Mammary epithelial cell (primary cell): ENCODE measurements at regions not wholly inside any gene's neighbourhood (a gene's known extent, or its start where the extent isn't known, plus 50 kb on each side); places are given as distances from the start of the nearest gene placed in this dataset.

Experiments used
- EZH2 ChIP-seq: IDR thresholded peaks from 2 replicates; pipeline ENCODE4 v1.6.1; 2012; ENCODE audit warnings: low read length, inconsistent platforms, borderline replicate concordance
- TF ChIP-seq, protein P1 (sequence below), 2 donors: IDR thresholded peaks in 1 of 2; conservative IDR thresholded peaks in 1 of 2; 2 replicates each; pipeline ENCODE4 v1.5.1; 2011 to 2012; ENCODE audit warnings: inconsistent platforms in 2 of 2, low read length in 2 of 2, mild to moderate bottlenecking in 2 of 2, control low read depth in 1 of 2, low read depth in 1 of 2; ENCODE audit not compliant: insufficient read depth in 1 of 2; ENCODE audit errors: extremely low read depth in 1 of 2

DNA sequence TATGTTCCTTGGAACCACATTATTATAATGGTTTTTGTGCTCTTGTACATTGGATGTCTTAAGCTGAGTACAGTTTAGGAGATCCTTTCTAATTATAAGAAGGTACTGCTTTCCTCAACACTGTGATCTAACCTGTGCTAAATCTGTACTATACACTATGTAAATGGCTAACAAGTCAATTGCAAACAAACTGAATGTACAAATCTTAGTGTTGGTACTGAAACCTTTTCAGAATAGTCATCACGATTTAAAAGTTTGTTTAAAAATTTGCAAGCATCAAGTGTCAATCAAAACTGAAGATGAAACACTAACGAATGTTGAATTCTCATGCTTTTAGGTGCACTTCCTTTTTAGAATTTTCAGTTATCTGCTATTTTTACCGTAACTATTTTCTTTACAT lies 2090.4 kb upstream of the TENM3 start:
- TF ChIP-seq, protein P1, sequence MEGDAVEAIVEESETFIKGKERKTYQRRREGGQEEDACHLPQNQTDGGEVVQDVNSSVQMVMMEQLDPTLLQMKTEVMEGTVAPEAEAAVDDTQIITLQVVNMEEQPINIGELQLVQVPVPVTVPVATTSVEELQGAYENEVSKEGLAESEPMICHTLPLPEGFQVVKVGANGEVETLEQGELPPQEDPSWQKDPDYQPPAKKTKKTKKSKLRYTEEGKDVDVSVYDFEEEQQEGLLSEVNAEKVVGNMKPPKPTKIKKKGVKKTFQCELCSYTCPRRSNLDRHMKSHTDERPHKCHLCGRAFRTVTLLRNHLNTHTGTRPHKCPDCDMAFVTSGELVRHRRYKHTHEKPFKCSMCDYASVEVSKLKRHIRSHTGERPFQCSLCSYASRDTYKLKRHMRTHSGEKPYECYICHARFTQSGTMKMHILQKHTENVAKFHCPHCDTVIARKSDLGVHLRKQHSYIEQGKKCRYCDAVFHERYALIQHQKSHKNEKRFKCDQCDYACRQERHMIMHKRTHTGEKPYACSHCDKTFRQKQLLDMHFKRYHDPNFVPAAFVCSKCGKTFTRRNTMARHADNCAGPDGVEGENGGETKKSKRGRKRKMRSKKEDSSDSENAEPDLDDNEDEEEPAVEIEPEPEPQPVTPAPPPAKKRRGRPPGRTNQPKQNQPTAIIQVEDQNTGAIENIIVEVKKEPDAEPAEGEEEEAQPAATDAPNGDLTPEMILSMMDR (conservative IDR thresholded peaks at IDR 0.05 in 1 of 2, IDR thresholded peaks at IDR 0.05 in 1 of 2; ENCODE audit: extremely low read depth in 1 of 2, insufficient read depth in 1 of 2, low read depth in 1 of 2, low read length in 2 of 2) = no peak
- no peak for TF ChIP-seq EZH2
